ENCODE measurements at regions not wholly inside any gene's neighbourhood (a gene's known extent, or its start where the extent isn't known, plus 50 kb on each side); places are given as distances from the start of the nearest gene placed in this dataset.

- Histone ChIP-seq H3K36me3 (ENCODE audit: insufficient read depth, low read length) (no peaks in the 10 kb centered on the region), H3K27ac (ENCODE audit: low read depth, low read length) (no peak overlapping the region), H3K4me3 (ENCODE audit: insufficient read depth, low read length) (no peak overlapping the region), H3K4me2 (ENCODE audit: insufficient read depth, low read length) (no peak overlapping the region), H3K79me2 (ENCODE audit: insufficient read depth, low read length) (no peaks in the 10 kb centered on the region), H4K20me1 (ENCODE audit: insufficient read depth, low read length) (no peaks in the 10 kb centered on the region), H3K9me3 (ENCODE audit: low read depth, low read length) (no peaks in the 10 kb centered on the region), H3K27me3 (ENCODE audit: insufficient read depth, low read length) (no peaks in the 10 kb centered on the region), H3K4me1 (ENCODE audit: insufficient read depth, low read length) (no peaks in the 10 kb centered on the region), H2AFZ (ENCODE audit: low read length) (no peak overlapping the region)
- no peak for DNase-seq (ENCODE audit: insufficient read length, low spot score, missing footprints)
- TF ChIP-seq, protein P1, sequence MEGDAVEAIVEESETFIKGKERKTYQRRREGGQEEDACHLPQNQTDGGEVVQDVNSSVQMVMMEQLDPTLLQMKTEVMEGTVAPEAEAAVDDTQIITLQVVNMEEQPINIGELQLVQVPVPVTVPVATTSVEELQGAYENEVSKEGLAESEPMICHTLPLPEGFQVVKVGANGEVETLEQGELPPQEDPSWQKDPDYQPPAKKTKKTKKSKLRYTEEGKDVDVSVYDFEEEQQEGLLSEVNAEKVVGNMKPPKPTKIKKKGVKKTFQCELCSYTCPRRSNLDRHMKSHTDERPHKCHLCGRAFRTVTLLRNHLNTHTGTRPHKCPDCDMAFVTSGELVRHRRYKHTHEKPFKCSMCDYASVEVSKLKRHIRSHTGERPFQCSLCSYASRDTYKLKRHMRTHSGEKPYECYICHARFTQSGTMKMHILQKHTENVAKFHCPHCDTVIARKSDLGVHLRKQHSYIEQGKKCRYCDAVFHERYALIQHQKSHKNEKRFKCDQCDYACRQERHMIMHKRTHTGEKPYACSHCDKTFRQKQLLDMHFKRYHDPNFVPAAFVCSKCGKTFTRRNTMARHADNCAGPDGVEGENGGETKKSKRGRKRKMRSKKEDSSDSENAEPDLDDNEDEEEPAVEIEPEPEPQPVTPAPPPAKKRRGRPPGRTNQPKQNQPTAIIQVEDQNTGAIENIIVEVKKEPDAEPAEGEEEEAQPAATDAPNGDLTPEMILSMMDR (IDR thresholded peaks at IDR 0.05; ENCODE audit: extremely low read depth, low read depth, low read length): no peak
Measured at GRCh38 chr5:74092766-74093165, 466.8 kb downstream of the ARHGEF28 start.

DNA sequence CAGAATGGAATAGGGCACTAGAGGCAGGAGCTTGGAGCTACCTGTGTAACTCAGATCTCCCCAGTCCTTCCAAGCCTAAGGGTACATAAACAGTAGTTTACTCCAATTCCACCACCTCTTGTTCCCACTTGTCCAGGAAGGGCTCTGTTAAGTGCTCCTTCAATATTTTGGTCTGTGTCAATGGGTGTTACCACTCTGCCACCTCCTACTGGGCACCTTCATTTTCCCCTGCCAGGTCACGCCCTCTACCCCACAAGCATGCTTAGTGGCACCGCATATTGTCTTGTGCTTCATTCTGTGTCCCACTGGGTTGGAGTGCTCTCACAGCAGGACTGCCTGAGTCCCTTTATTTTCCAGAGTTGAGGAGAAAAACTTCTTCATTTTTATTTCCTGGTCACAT lies 459.8 kb downstream of the ARHGEF28 start:
- H3K27me3 ChIP-seq (ENCODE audit: insufficient read depth, low read length): peaks cover 10% of the 10 kb centered on the region
- no peak overlapping the region for H2AFZ ChIP-seq (ENCODE audit: low read length)
- no peak overlapping the region for H3K4me2 ChIP-seq (ENCODE audit: insufficient read depth, low read length)
- TF ChIP-seq, protein P1 (IDR thresholded peaks at IDR 0.05; ENCODE audit: extremely low read depth, low read depth, low read length): no peak
- no peaks in the 10 kb centered on the region for H3K79me2 ChIP-seq (ENCODE audit: insufficient read depth, low read length)
- no peak overlapping the region for H3K27ac ChIP-seq (ENCODE audit: low read depth, low read length)
- H3K4me3 ChIP-seq (ENCODE audit: insufficient read depth, low read length): no peak overlapping the region
- no peaks in the 10 kb centered on the region for H4K20me1 ChIP-seq (ENCODE audit: insufficient read depth, low read length)
- no peaks in the 10 kb centered on the region for H3K9me3 ChIP-seq (ENCODE audit: low read depth, low read length)
- no peaks in the 10 kb centered on the region for H3K36me3 ChIP-seq (ENCODE audit: insufficient read depth, low read length)
- no peak for DNase-seq (ENCODE audit: insufficient read length, low spot score, missing footprints)
- no peaks in the 10 kb centered on the region for H3K4me1 ChIP-seq (ENCODE audit: insufficient read depth, low read length)

DNA sequence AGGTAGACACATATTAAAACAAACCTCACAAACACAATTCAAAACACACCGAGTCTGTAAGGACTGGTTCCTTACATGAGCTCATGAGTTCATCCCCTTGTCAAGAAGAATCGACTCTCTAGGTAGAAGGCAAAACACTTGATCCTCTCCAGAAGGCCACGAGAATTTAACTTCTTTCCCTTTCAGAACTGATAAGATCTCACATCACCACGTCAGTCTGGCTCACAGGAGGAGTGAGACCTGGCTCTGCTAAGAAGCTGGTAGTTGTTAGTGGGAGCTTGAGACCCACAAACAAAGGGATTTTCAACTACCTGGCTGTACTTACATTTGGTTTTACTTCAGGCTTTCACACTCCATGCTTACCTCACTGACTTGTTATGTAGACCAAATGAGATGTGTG lies 459.2 kb downstream of the ARHGEF28 start:
- no peaks in the 10 kb centered on the region for H4K20me1 ChIP-seq (ENCODE audit: insufficient read depth, low read length)
- DNase-seq (ENCODE audit: insufficient read length, low spot score, missing footprints): no peak
- no peak overlapping the region for H3K4me3 ChIP-seq (ENCODE audit: insufficient read depth, low read length)
- peaks cover 10% of the 10 kb centered on the region for H3K27me3 ChIP-seq (ENCODE audit: insufficient read depth, low read length)
- H3K79me2 ChIP-seq (ENCODE audit: insufficient read depth, low read length): no peaks in the 10 kb centered on the region
- TF ChIP-seq, protein P1 (IDR thresholded peaks at IDR 0.05; ENCODE audit: extremely low read depth, low read depth, low read length): no peak
- no peaks in the 10 kb centered on the region for H3K4me1 ChIP-seq (ENCODE audit: insufficient read depth, low read length)
- H3K4me2 ChIP-seq (ENCODE audit: insufficient read depth, low read length): no peak overlapping the region
- H3K36me3 ChIP-seq (ENCODE audit: insufficient read depth, low read length): no peaks in the 10 kb centered on the region
- no peak overlapping the region for H3K27ac ChIP-seq (ENCODE audit: low read depth, low read length)
- no peaks in the 10 kb centered on the region for H3K9me3 ChIP-seq (ENCODE audit: low read depth, low read length)
- H2AFZ ChIP-seq (ENCODE audit: low read length): no peak overlapping the region

DNA sequence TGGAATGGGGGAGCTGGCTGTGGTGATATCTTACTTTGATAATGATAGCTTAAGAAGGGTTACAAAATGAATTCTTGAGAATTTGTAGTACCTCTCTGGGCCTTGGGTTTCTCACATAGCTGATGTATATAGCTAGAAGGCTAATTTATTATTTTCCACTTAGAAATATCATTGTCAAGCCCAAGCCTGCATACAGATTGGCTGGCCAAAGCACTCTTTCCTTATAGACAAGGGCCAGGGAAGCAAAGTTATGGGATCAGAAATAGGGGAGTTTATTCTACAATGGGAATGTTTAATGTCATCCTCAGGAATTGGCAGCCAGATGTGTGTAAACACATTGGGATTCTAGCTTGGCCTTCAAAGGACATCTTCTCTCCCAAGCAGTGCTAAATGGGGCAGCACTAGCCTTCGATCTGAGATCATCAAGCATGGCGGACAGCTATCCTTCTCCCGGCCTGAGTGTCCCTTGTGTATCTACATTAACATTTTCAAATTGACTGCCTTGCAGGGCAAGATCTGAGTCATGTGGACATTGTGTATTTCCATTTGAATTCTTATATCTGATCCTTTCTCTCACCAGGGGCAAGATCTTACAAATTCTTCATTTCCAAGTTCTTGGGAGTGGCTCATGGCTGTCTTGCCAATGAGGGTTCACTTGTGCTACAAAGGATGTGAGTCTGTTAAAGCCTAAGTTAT lies 457.2 kb downstream of the ARHGEF28 start:
- TF ChIP-seq, protein P1 (IDR thresholded peaks at IDR 0.05; ENCODE audit: extremely low read depth, low read depth, low read length): no peak
- Histone ChIP-seq H3K27me3 (ENCODE audit: insufficient read depth, low read length) (peaks cover 10% of the 10 kb centered on the region), H3K4me3 (ENCODE audit: insufficient read depth, low read length) (no peak overlapping the region), H3K27ac (ENCODE audit: low read depth, low read length) (no peak overlapping the region), H3K9me3 (ENCODE audit: low read depth, low read length) (no peaks in the 10 kb centered on the region), H3K36me3 (ENCODE audit: insufficient read depth, low read length) (no peaks in the 10 kb centered on the region), H3K79me2 (ENCODE audit: insufficient read depth, low read length) (no peaks in the 10 kb centered on the region), H3K4me2 (ENCODE audit: insufficient read depth, low read length) (no peak overlapping the region), H2AFZ (ENCODE audit: low read length) (no peak overlapping the region), H4K20me1 (ENCODE audit: insufficient read depth, low read length) (no peaks in the 10 kb centered on the region), H3K4me1 (ENCODE audit: insufficient read depth, low read length) (no peaks in the 10 kb centered on the region)
- no peak for DNase-seq (ENCODE audit: insufficient read length, low spot score, missing footprints)
